Kidney (tissue), 13 donors: ENCODE measurements at regions not wholly inside any gene's neighbourhood (a gene's known extent, or its start where the extent isn't known, plus 50 kb on each side); places are given as distances from the start of the nearest gene placed in this dataset.
A peak's percentile ranks its signal among the peaks of the same experiment; 100 is the strongest.

Experiments
- DNase-seq, 5 donors: peaks; one replicate each; pipeline ENCODE4 v3.0.0-alpha.2; 2013 to 2020
- FAIRE-seq: peaks from 2 replicates; lab custom pipeline; 2012; peaks lifted over from hg19 to GRCh38; lab: Jason Lieb, UNC
- H3K27ac ChIP-seq, 2 donors: one replicate each; pipeline ENCODE4 v1.7.0; 2013; ENCODE audit warnings: low read depth in 2 of 2, low read length in 2 of 2, inconsistent platforms in 1 of 2
- H3K27me3 ChIP-seq: one replicate; pipeline ENCODE4 v1.7.1; 2013; ENCODE audit warnings: low read length, inconsistent platforms; ENCODE audit not compliant: control insufficient read depth, insufficient read depth
- H3K36me3 ChIP-seq, 3 donors: one replicate each; pipeline versions ENCODE4 v1.7.0 to v1.7.1; 2013; ENCODE audit warnings: low read length in 3 of 3, control low read depth in 1 of 3, inconsistent platforms in 1 of 3; ENCODE audit not compliant: insufficient read depth in 3 of 3, control insufficient read depth in 2 of 3
- H3K4me1 ChIP-seq, 3 donors: one replicate each; pipeline versions ENCODE4 v1.7.0 to v1.7.1; 2013; ENCODE audit warnings: low read length in 3 of 3, inconsistent platforms in 1 of 3, low read depth in 1 of 3; ENCODE audit not compliant: control insufficient read depth in 2 of 3, insufficient read depth in 2 of 3
- H3K4me3 ChIP-seq, 3 donors: one replicate each; pipeline versions ENCODE4 v1.7.0 to v1.8.1; 2013; ENCODE audit warnings: low read length in 3 of 3, control low read depth in 1 of 3, inconsistent platforms in 1 of 3
- H3K9ac ChIP-seq, 3 donors: one replicate each; pipeline versions ENCODE4 v1.7.0 to v1.7.1; 2013; ENCODE audit warnings: low read length in 3 of 3, control low read depth in 1 of 3, inconsistent platforms in 1 of 3
- H3K9me3 ChIP-seq, 3 donors: one replicate each; pipeline versions ENCODE4 v1.7.0 to v1.7.1; 2013; ENCODE audit warnings: low read length in 3 of 3, control low read depth in 1 of 3, inconsistent platforms in 1 of 3; ENCODE audit not compliant: control insufficient read depth in 2 of 3, insufficient read depth in 1 of 3
- intact Hi-C: fragments of 100-400 bp; cut with DNase I; formaldehyde crosslinking; loops from one replicate; pipeline ENCODE4 v1.11.1; 2022
- TF ChIP-seq, protein P1 (sequence below): IDR thresholded peaks from 3 replicates; pipeline ENCODE4 v1.5.1; 2012; ENCODE audit warnings: mild to moderate bottlenecking, moderate library complexity, borderline replicate concordance; ENCODE audit not compliant: insufficient read depth; ENCODE audit errors: extremely low read depth
- donor health status: control.
- donor health status: control.
- donor health status: control.
- donor health status: control.
- donor health status: control.
- donor health status: DM: yes; HTN: yes; CAD: no.
- donor health status: Normal renal cell carcinoma (clear cell type).

DNA sequence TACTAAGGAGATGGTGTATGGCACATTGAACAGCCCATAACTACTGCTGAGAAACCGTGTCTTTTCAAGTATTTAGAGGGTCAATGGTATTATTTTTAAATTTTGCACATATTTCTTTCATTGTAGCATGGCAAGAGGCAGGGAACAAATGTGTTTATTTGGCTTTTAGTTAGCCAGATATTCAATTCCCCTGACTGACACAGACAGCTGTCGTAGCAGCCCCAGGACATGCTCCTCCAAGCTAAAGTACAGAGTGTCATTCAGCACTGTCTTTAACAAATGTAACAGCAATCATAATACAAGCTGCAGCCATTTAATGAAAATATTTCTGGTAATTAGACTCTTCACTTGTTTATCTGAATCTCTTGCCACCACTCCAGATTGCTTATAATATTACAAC, 687.1 kb downstream of the KLHL13 start:
- Histone ChIP-seq H3K27me3 (no peaks in the 10 kb centered on the region), H3K4me3 (no peak overlapping the region), H3K9ac (no peak overlapping the region), H3K36me3 (no peaks in the 10 kb centered on the region), H3K9me3 (no peaks in the 10 kb centered on the region), H3K4me1 (no peaks in the 10 kb centered on the region), H3K27ac (no peak overlapping the region)
- FAIRE-seq (no peak), DNase-seq (no peak)
- TF ChIP-seq, protein P1, sequence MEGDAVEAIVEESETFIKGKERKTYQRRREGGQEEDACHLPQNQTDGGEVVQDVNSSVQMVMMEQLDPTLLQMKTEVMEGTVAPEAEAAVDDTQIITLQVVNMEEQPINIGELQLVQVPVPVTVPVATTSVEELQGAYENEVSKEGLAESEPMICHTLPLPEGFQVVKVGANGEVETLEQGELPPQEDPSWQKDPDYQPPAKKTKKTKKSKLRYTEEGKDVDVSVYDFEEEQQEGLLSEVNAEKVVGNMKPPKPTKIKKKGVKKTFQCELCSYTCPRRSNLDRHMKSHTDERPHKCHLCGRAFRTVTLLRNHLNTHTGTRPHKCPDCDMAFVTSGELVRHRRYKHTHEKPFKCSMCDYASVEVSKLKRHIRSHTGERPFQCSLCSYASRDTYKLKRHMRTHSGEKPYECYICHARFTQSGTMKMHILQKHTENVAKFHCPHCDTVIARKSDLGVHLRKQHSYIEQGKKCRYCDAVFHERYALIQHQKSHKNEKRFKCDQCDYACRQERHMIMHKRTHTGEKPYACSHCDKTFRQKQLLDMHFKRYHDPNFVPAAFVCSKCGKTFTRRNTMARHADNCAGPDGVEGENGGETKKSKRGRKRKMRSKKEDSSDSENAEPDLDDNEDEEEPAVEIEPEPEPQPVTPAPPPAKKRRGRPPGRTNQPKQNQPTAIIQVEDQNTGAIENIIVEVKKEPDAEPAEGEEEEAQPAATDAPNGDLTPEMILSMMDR = no peak
- intact Hi-C loops = no loop called here

DNA sequence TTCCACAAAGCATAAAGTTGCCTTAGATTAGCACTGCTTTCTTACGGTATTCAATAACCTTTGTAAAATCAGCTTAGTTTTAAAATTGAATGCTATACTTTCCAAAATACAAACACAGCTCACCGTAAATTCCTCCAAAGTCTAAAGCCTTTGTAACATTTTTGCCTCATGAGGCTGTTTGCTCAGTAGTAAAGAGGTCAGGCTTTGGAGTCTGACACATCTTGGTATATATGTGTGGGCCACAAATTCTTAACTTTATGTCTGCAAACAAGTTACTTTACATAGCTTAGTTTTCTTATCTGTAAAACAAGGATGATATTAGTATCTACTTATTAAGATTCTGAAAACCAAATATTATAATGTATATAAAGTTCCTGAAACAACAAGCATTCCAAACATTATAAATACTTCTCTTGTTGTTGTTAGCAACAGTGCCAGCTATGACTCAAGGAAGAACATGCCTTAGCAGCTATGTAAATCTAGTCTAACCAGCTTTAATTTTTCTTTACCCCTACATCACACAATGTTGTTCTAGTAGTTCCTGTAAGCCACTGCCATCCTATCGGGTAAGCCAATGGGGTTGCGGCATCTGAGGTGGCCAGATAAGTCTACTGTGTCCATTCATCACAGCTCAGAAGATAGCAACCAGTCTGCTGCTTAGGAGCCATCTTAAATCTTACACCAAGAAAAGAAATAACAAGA, 709.0 kb downstream of the KLHL13 start:
- intact Hi-C loops = no loop called here
- Histone ChIP-seq H3K27me3 (no peaks in the 10 kb centered on the region), H3K27ac (no peak overlapping the region), H3K9ac (no peak overlapping the region), H3K4me1 (no peaks in the 10 kb centered on the region), H3K9me3 (no peaks in the 10 kb centered on the region), H3K36me3 (no peaks in the 10 kb centered on the region), H3K4me3 (no peak overlapping the region)
- DNase-seq (no peak), FAIRE-seq (no peak)
- TF ChIP-seq, protein P1 = no peak

DNA sequence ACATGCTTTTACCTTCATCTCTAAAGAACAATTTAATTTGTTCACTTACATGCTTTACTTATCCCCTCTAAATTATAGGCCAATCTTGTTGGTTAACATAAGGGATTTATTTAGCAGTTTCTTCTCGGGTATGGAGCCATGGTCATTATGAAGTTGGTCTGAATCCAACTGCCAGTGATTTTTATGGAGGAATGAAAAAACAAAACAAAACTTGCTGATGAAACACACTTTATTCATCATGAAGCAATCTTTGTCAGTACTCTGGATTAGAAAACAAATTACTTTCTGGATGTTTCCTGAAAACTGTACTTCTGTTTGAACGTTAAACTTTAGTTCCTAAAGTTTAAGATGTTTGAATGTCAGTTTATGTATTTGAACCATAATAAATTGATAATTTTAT, 715.8 kb downstream of the KLHL13 start:
- H3K4me3 ChIP-seq = no peak overlapping the region
- DNase-seq (no peak), FAIRE-seq (peak; percentile 90)
- no peaks in the 10 kb centered on the region for H3K36me3 ChIP-seq
- no peaks in the 10 kb centered on the region for H3K27me3 ChIP-seq
- H3K9ac ChIP-seq = no peak overlapping the region
- intact Hi-C loops = no loop called here
- H3K9me3 ChIP-seq = no peaks in the 10 kb centered on the region
- no peak overlapping the region for H3K27ac ChIP-seq
- TF ChIP-seq, protein P1 = no peak
- no peaks in the 10 kb centered on the region for H3K4me1 ChIP-seq

DNA sequence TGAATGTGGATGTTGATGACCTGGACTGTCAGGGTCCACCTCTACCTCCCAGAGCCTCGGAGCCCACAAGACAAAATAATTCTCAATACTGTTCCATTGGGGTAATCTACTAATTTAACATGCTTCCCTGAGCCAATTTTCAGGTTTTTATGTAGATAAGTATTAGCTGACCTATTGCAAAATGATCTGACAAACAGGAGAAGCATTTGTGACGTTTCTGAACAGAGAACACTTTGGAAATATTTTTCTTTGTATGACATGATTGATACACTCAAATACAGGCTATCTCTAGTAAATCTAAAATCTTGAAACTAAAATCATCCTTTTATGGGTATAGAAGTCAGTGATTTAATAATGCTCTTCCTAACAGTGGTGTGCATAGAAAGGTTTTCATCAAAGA, 716.6 kb downstream of the KLHL13 start:
- FAIRE-seq = no peak
- no peaks in the 10 kb centered on the region for H3K9me3 ChIP-seq
- intact Hi-C loops = no loop called here
- H3K9ac ChIP-seq = no peak overlapping the region
- TF ChIP-seq, protein P1 = no peak
- no peaks in the 10 kb centered on the region for H3K36me3 ChIP-seq
- no peak overlapping the region for H3K27ac ChIP-seq
- DNase-seq = no peak
- H3K4me1 ChIP-seq = no peaks in the 10 kb centered on the region
- H3K27me3 ChIP-seq = no peaks in the 10 kb centered on the region
- no peak overlapping the region for H3K4me3 ChIP-seq
